ENCODE measurements at regions not wholly inside any gene's neighbourhood (a gene's known extent, or its start where the extent isn't known, plus 50 kb on each side); places are given as distances from the start of the nearest gene placed in this dataset.

DNA sequence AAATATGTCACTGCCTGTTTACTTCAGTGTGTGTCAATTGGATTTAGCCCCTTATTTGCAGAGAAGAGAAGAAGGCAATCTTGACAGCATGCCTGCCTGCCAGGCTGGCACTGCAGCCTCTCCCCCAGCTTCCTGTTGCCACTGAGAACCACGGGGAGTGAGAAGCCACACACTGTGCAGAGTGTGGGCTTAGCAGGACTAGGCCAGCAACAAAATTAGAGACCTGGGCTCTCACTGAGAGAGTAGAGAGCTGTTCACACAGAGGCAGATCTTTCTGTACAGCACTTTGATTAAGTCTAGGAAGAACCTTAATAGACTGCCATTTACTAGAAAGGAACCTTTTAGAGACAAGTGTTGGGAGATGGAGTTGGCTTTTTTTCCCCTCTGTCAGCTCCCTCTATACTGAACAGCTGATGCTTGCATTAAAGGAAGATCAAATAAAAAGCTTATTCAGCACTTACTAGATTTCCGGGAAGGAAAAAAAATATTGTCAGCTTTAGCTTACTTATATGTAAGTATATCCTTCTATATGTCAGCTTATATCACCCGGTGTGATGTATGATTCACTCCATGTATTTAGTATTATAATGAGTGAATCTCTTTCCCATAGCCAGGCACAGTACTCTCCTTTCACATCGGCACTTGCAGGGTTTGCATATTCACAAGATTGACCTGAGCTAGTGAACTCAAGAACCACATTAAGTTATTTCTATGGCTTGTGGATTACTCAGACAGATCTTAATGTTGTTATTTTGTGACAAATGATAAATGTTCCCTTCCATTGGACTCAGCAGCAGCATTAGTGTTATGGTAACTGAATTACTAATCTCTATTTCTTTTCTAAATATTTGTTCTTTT, 851.0 kb upstream of the EPHA7 start:
- TF ChIP-seq, protein P1, sequence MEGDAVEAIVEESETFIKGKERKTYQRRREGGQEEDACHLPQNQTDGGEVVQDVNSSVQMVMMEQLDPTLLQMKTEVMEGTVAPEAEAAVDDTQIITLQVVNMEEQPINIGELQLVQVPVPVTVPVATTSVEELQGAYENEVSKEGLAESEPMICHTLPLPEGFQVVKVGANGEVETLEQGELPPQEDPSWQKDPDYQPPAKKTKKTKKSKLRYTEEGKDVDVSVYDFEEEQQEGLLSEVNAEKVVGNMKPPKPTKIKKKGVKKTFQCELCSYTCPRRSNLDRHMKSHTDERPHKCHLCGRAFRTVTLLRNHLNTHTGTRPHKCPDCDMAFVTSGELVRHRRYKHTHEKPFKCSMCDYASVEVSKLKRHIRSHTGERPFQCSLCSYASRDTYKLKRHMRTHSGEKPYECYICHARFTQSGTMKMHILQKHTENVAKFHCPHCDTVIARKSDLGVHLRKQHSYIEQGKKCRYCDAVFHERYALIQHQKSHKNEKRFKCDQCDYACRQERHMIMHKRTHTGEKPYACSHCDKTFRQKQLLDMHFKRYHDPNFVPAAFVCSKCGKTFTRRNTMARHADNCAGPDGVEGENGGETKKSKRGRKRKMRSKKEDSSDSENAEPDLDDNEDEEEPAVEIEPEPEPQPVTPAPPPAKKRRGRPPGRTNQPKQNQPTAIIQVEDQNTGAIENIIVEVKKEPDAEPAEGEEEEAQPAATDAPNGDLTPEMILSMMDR (IDR thresholded peaks at IDR 0.05): no peak
- no peak for TF ChIP-seq POLR2A (IDR thresholded peaks at IDR 0.05)
- no peak for TF ChIP-seq EP300 (IDR thresholded peaks at IDR 0.05)

Measured in tibial nerve (tissue), 4 donors.